Natural killer cell treated with Interleukin-12 subunit alpha and Interleukin-12 subunit beta and Interleukin-15 and Interleukin-18, amount 100 ng/mL, for 72 hours (primary cell): ENCODE measurements at regions not wholly inside any gene's neighbourhood (a gene's known extent, or its start where the extent isn't known, plus 50 kb on each side); places are given as distances from the start of the nearest gene placed in this dataset.

Experiments
- ATAC-seq, 2 donors: fragments of 150-1000 bp; cut with Tn5 transposase in 1 of 2; sonication (Bioruptor Pico), chemical (Tn5 transposase) in 1 of 2; 2 replicates each; pipeline ENCODE4 v1.10.0; 2021
- DNase-seq: peaks from one replicate; pipeline ENCODE4 v3.0.0; 2022; ENCODE audit warnings: low spot score
- H3K27ac Mint-ChIP-seq, 2 donors: 1 replicate in 1 of 2; 2 replicates in 1 of 2; pipeline ENCODE4 v1.8.0; 2022; ENCODE audit warnings: mixed read lengths in 2 of 2, mild to moderate bottlenecking in 1 of 2, moderate library complexity in 1 of 2
- H3K27me3 Mint-ChIP-seq, 2 donors: 1 replicate in 1 of 2; 2 replicates in 1 of 2; pipeline ENCODE4 v1.8.0; 2022; ENCODE audit warnings: mixed read lengths in 2 of 2
- H3K36me3 Mint-ChIP-seq: one replicate; pipeline ENCODE4 v1.8.0; 2022; ENCODE audit warnings: mixed read lengths
- H3K4me1 Mint-ChIP-seq, 2 donors: 1 replicate in 1 of 2; 2 replicates in 1 of 2; pipeline ENCODE4 v1.8.0; 2022; ENCODE audit warnings: low read depth in 2 of 2, mixed read lengths in 2 of 2, mild to moderate bottlenecking in 1 of 2
- H3K4me3 Mint-ChIP-seq: one replicate; pipeline ENCODE4 v1.8.0; 2022; ENCODE audit warnings: mixed read lengths
- H3K9me3 Mint-ChIP-seq: 2 replicates; pipeline ENCODE4 v1.8.0; 2022; ENCODE audit warnings: mixed read lengths

DNA sequence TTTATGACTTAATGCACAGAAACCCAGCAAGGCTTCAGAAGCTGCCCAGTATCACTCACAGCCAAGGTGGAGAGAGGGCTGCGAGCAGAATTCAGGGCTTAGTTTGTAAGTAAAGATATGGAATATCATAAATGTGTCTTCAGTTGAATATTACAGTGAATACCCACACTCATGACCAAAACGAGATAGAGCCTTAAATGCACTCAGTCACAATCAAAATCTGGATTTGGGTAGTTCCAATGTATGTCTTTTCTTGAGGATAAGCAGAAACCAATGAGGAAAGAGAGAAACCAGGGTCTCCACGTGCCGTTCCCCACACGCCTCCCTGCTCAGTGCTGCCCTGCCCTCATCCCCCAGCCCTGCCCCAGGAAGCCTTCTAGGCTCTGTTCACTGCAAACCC, 94.9 kb downstream of the ZIC5 start:
- no peak overlapping the region for H3K27ac Mint-ChIP-seq
- H3K9me3 Mint-ChIP-seq: no peaks in the 10 kb centered on the region
- no peaks in the 10 kb centered on the region for H3K4me1 Mint-ChIP-seq
- H3K4me3 Mint-ChIP-seq: no peak overlapping the region
- ATAC-seq (no peak), DNase-seq (no peak)
- no peaks in the 10 kb centered on the region for H3K36me3 Mint-ChIP-seq
- peaks cover 17 to 21% of the 10 kb centered on the region in 2 donors for H3K27me3 Mint-ChIP-seq

DNA sequence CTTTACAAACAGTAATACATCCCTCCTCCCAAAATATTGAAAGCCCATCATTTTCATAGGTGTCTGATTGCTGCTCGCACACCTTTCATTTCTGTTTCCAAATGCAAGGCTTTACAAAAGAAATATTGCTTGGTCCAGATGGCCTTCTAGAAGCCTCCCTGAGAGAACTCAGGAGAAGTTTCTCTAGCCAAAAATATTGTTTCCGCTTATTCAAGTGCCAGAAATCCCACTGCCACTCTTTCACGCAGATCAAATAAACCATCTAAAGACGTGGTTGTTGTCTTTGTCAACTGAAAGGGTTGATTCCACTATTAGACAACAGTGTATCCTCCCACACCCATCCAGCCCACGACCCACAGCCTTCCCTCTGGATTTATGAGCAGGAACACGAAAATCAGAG, 96.2 kb downstream of the ZIC5 start:
- Mint-ChIP-seq H3K9me3 (no peaks in the 10 kb centered on the region), H3K36me3 (no peaks in the 10 kb centered on the region), H3K4me3 (no peak overlapping the region), H3K4me1 (no peaks in the 10 kb centered on the region), H3K27ac (no peak overlapping the region), H3K27me3 (peaks cover 16 to 18% of the 10 kb centered on the region in 2 donors)
- no peak for DNase-seq
- ATAC-seq: no peak

DNA sequence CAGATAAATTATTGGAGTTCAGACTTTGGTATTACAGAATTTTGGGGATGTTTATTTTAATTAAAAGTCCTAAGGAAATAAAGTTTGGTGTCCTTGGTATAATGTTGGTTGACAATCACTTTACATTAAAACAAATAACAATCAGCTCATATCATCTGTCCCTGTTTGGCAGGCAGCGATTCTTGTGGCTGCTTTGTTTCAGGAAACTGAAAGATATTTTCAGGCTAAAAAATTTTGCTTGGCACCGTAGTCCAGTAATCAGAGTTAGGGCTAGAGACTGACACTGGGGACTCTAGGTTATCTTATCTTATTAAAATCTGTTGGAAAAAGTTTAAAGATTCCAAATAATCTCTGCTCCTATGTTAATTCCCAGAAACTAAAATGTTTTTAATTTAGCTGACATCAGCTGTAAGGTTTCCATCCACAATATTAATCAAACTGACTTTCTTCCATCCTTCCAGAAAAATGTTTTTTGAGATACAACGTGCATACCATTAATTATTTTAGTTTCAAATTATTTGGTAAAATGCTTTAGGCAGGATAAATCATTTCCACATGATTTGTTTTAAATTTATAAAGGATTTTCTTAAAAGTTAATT, 97.6 kb downstream of the ZIC5 start:
- no peaks in the 10 kb centered on the region for H3K4me1 Mint-ChIP-seq
- no peak overlapping the region for H3K4me3 Mint-ChIP-seq
- DNase-seq (no peak), ATAC-seq (no peak)
- H3K27ac Mint-ChIP-seq: no peak overlapping the region
- H3K27me3 Mint-ChIP-seq: peaks cover 9 to 15% of the 10 kb centered on the region in 2 donors
- no peaks in the 10 kb centered on the region for H3K9me3 Mint-ChIP-seq
- H3K36me3 Mint-ChIP-seq: no peaks in the 10 kb centered on the region

DNA sequence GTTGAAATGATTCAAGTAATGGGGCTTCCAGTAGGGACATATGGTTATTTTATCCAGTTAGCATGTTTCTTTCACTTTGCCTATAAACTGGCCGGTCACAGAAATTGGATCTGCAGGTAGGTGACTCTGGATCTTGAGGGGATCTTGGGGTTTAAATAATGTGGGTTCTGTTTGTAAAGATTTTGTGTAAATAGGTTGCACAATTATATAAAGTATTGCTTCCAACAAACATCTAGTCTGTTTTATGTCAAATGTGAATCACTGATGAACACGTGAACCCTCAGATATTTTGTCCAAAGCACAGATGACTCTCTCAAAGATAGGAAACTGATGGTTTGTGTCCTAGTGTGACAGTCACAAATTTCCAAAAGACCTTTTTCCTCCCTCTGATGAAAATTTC, 98.4 kb downstream of the ZIC5 start:
- H3K36me3 Mint-ChIP-seq: no peaks in the 10 kb centered on the region
- no peak overlapping the region for H3K27ac Mint-ChIP-seq
- H3K27me3 Mint-ChIP-seq: peaks cover 7 to 15% of the 10 kb centered on the region in 2 donors
- no peak overlapping the region for H3K4me3 Mint-ChIP-seq
- ATAC-seq: no peak
- H3K4me1 Mint-ChIP-seq: no peaks in the 10 kb centered on the region
- no peak for DNase-seq
- H3K9me3 Mint-ChIP-seq: no peaks in the 10 kb centered on the region

DNA sequence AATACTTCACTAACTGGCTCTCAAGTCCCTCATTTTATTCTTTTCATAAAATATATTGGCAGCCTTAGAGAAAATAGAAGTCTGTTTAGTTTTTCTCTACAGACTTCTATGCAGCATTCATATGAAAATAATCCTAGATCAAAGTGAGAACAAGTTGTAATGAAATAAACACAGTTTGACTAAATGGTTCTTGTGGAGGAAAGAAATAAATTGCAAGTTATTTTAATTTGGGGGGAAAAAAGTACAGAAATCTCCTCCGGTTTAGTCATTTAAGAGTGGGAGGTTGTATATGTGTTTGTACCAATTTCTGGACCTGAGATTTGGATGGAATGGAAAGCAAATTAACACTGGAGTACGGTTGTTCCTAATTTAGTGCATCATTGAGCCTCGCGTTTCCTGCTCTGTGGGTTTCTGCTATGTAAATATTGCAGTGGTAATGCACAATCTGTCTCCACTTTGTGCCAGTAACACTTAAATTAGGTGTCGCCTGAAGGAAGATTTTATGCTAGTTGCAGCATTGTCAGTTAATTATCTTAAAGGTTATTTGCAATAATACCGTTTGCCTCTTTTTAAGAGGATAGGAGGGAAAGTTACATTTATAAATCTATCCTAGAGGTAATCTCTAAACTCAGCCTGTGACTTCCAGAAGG, 100.2 kb downstream of the ZIC5 start:
- no peaks in the 10 kb centered on the region for H3K9me3 Mint-ChIP-seq
- ATAC-seq: no peak
- no peak overlapping the region for H3K4me3 Mint-ChIP-seq
- no peak overlapping the region for H3K27ac Mint-ChIP-seq
- H3K4me1 Mint-ChIP-seq: no peaks in the 10 kb centered on the region
- peaks cover 4% of the 10 kb centered on the region for H3K36me3 Mint-ChIP-seq
- peaks cover 0 to 9% of the 10 kb centered on the region in 2 donors for H3K27me3 Mint-ChIP-seq
- DNase-seq: no peak

DNA sequence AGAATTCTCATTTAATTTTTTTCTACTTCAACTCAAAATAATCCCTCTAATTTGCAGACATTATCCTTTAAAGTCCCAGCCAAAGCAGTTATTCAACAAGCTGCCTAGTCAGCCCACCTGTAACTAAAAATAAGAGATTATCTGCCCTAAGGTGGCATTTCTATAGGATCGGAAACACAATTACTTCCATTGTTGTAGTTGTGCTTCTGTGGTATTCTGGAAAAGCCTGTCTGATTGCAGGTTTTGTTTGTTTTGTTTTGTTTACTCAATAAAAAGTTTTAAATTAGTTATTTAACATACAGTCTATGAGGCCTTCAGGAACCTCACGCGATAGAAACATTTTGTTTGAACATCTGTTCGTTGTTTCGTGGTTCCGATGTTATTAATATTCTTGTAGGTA, 101.0 kb downstream of the ZIC5 start:
- H3K36me3 Mint-ChIP-seq: peaks cover 4% of the 10 kb centered on the region
- DNase-seq (no peak), ATAC-seq (no peak)
- H3K9me3 Mint-ChIP-seq: no peaks in the 10 kb centered on the region
- H3K27ac Mint-ChIP-seq: no peak overlapping the region
- H3K4me1 Mint-ChIP-seq: no peaks in the 10 kb centered on the region
- H3K4me3 Mint-ChIP-seq: no peak overlapping the region
- H3K27me3 Mint-ChIP-seq: peaks cover 0 to 9% of the 10 kb centered on the region in 2 donors

DNA sequence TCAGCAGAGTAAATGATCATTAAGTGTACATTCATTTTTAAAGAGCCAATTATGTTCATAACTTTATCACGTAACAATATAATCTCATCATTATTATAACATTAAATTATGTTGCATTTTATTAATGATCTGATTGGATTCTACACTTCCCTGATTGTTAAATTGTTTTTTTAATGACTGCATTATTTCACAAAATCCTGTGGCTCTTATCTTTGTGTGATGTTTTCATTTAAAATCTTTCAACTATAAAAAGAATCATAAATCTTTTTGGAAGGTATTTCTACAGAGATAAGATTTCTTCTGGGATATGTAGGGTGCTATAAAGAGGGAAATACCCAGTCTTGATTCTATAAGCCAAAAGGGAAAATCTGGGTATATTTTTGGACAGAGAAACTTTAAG, 101.7 kb downstream of the ZIC5 start:
- no peak for ATAC-seq
- Mint-ChIP-seq H3K4me3 (no peak overlapping the region), H3K27me3 (peaks cover 0 to 9% of the 10 kb centered on the region in 2 donors), H3K36me3 (peaks cover 4% of the 10 kb centered on the region), H3K9me3 (no peaks in the 10 kb centered on the region), H3K4me1 (no peaks in the 10 kb centered on the region), H3K27ac (no peak overlapping the region)
- DNase-seq: no peak

DNA sequence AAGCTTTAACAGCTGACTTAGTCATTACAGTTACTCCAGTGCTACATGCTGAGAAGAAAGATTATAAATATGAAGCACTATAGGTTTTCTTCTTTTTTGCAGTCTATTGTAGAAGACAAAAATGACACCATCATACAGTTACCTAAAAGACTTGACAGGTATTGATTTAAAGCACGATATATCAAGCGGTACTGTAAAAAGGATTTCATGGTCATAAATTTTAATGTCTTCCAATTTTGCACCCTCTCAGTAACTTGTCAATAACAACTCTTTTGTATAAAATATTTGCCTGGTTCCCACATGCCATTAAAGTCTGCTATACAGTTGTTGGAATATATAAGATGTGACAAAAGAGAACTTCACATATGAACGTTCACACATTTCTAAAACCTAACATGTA, 102.8 kb downstream of the ZIC5 start:
- no peak overlapping the region for H3K4me3 Mint-ChIP-seq
- H3K36me3 Mint-ChIP-seq: peaks cover 4% of the 10 kb centered on the region
- ATAC-seq (no peak), DNase-seq (no peak)
- peaks cover 9 to 16% of the 10 kb centered on the region in 2 donors for H3K27me3 Mint-ChIP-seq
- H3K4me1 Mint-ChIP-seq: no peaks in the 10 kb centered on the region
- no peaks in the 10 kb centered on the region for H3K9me3 Mint-ChIP-seq
- H3K27ac Mint-ChIP-seq: no peak overlapping the region

DNA sequence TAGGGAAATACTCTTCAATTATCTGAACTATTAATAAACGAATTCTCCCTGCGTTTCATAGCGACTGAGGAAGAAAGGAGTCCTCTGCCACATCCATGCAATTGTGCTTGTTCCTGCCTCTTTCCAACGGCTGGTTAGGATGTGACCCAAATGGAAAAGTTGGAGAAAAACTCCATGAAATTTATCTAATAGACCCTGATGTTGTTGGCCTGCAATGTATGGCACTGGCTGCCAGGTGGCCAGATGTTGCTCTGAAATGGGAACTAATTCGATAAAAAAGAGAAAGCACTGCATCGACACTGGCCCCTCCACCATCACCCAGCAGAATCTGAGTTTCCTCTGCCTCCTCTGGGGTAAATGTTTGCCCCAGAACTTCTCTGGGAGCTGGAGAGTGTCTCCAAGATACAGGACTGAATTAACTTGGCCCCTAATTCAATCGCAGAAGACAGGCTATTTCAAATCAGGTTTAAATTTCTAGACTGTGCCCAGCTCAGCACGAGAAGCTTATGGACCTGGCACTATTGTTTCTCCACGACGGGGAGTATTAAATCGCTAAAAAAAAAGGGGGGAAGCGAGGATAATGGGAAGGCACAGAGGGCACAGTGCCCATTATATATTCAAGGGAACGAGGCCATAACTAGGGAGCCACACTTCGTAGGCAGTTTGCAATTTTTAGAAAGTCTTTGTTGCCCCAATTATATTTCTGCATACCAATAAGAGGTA, 103.9 kb downstream of the ZIC5 start:
- no peak for ATAC-seq

DNA sequence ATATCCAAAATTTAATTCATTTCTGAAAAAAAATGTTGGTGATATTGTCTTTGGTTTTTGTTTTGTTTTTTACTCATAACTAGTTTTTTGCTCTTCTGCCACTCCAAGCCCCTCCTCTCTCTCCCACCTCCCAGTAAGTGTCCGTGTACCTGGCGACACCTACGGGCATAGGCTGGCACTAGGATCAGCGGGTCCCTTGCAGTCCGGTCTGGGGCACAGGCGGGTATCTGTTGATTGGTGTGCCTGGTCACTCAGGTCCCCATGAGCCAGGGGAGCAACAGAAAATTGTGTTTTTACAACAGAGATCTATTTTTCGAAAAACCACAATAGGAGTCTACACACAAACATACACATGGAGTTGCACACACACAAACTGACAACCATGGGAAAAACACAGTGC, 104.8 kb downstream of the ZIC5 start:
- Mint-ChIP-seq H3K4me3 (no peak overlapping the region), H3K27ac (no peak overlapping the region), H3K36me3 (peaks cover 4% of the 10 kb centered on the region), H3K27me3 (peaks cover 14 to 17% of the 10 kb centered on the region in 2 donors), H3K9me3 (no peaks in the 10 kb centered on the region), H3K4me1 (peaks cover 0 to 5% of the 10 kb centered on the region in 2 donors)
- ATAC-seq: no peak
- no peak for DNase-seq

More for the DNA sequence above, 103.9 kb downstream of the ZIC5 start:
- H3K36me3 Mint-ChIP-seq: peaks cover 4% of the 10 kb centered on the region
- no peak overlapping the region for H3K4me3 Mint-ChIP-seq
- no peaks in the 10 kb centered on the region for H3K9me3 Mint-ChIP-seq
- no peak for DNase-seq
- H3K4me1 Mint-ChIP-seq: no peaks in the 10 kb centered on the region
- H3K27ac Mint-ChIP-seq: no peak overlapping the region
- peaks cover 14 to 19% of the 10 kb centered on the region in 2 donors for H3K27me3 Mint-ChIP-seq

DNA sequence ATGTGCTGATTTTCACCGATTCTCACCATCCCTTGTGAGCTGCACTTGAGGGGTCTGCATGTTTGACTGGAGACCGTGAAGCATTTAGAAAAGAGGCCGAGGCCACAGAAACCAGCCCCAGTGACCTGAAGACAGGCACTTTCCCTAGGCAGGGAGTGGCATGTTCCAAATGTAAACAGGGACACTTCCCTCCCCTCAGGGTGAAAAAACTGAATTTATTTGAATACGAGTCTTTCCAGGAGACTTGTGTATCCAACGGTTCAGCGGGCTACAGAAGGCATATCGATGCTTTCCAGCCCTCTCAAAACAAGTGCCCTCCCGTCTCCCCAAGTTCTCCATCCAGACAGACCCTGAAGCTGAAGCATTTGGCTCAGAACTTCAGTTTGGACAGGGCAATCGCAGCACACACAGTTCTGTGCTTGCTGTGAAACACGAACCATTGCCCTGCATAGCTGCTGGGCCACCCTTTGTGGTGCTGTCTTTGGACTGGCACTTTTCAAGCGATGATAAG, 106.1 kb downstream of the ZIC5 start:
- ATAC-seq (no peak), DNase-seq (no peak)
- H3K4me1 Mint-ChIP-seq: peaks cover 0 to 13% of the 10 kb centered on the region in 2 donors
- no peak overlapping the region for H3K4me3 Mint-ChIP-seq
- H3K27ac Mint-ChIP-seq: no peak overlapping the region
- no peaks in the 10 kb centered on the region for H3K9me3 Mint-ChIP-seq
- peaks cover 14 to 17% of the 10 kb centered on the region in 2 donors for H3K27me3 Mint-ChIP-seq
- peaks cover 4% of the 10 kb centered on the region for H3K36me3 Mint-ChIP-seq

DNA sequence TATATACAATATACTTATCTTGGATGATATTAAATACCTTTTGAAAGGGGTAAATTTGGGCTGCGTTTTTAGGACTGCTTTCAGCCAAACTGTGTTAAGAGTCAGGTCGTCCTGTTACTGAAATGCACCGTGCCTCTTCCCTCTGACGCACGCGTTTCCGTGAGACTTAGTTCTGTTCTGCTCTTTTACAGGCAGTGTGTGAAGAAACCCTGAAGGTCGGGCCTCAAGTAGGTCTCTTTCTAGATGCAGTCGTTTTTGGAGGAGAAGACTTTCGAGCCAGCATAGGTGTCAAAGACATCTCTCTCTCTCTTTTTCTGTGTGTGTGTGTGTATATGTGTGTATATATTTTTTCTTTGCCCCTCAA, 107.0 kb downstream of the ZIC5 start:
- H3K27ac Mint-ChIP-seq: no peak overlapping the region
- H3K4me1 Mint-ChIP-seq: peaks cover 5 to 17% of the 10 kb centered on the region in 2 donors
- peaks cover 14 to 17% of the 10 kb centered on the region in 2 donors for H3K27me3 Mint-ChIP-seq
- ATAC-seq: no peak
- H3K36me3 Mint-ChIP-seq: peaks cover 4% of the 10 kb centered on the region
- no peaks in the 10 kb centered on the region for H3K9me3 Mint-ChIP-seq
- DNase-seq: no peak
- no peak overlapping the region for H3K4me3 Mint-ChIP-seq

DNA sequence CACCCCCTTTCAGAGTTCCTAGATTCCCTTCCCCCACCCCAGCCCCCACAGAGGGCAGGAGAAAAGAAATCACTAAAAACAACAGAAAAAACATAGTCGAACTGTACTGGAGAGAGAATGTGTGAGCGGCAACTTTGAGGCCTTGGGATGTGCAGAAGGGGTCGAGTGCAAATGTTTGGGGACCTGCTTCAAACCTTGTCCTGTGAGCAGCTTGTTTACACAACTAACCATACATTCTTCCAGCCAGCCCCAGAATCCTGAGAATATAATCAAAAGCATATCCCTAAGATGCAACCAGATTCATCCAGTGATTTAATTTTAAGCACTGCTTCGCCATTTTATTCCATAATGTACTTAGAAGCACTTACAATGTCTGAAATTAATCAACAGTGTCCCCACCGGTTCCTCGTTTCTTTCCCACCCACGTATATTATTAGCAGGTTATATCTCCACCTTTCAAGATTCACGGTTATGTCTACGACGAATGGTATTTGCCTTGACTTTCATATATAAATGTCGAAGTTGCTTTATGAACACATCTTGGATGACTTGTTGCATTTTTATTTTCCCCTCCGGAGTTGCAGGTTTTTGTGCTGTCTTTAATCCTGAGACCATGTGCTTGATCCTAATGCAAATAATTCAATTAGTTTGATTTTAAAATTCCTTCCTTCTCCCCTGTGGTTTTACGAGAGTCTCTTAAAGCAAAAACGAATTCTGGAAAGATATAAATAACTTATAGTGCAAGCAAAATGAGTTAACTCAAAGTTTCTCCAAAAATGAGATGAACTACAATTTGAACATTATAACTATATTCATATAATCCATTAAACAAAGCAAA, 107.6 kb downstream of the ZIC5 start:
- ATAC-seq (no peak), DNase-seq (no peak)
- Mint-ChIP-seq H3K36me3 (peaks cover 4% of the 10 kb centered on the region), H3K27ac (no peak overlapping the region), H3K27me3 (peaks cover 14 to 18% of the 10 kb centered on the region in 2 donors), H3K4me1 (peaks cover 11 to 23% of the 10 kb centered on the region in 2 donors), H3K4me3 (no peak overlapping the region), H3K9me3 (no peaks in the 10 kb centered on the region)
